ENCODE measurements at regions not wholly inside any gene's neighbourhood (a gene's known extent, or its start where the extent isn't known, plus 50 kb on each side); places are given as distances from the start of the nearest gene placed in this dataset.

- H3K36me3 ChIP-seq (ENCODE audit: control insufficient read depth in 1 of 2, insufficient read depth in 2 of 2, low read length in 2 of 2): no peaks in the 10 kb centered on the region
- no peak overlapping the region for H3K23ac ChIP-seq (ENCODE audit: low read length)
- DNase-seq: peak in 1 of 2 donors; percentile 78
- H3K4me1 ChIP-seq (ENCODE audit: control insufficient read depth in 1 of 2, insufficient read depth in 2 of 2, low read length in 2 of 2): peaks cover 0 to 16% of the 10 kb centered on the region in 2 experiments
- no peak overlapping the region for H2AFZ ChIP-seq (ENCODE audit: insufficient read depth, low read length, poor library complexity)
- no peak overlapping the region for H3K18ac ChIP-seq (ENCODE audit: low read length)
- no peak overlapping the region for H3K4ac ChIP-seq (ENCODE audit: low read depth, low read length)
- no peak overlapping the region for H3K9ac ChIP-seq (ENCODE audit: low read length)
- no peak overlapping the region for H3K4me2 ChIP-seq (ENCODE audit: low read length)
- H4K12ac ChIP-seq (ENCODE audit: low read depth, low read length): no peak overlapping the region
- H3K27ac ChIP-seq (ENCODE audit: low read depth, low read length): peak overlapping the region; percentile 35
- no peaks in the 10 kb centered on the region for H3K27me3 ChIP-seq (ENCODE audit: insufficient read depth, low read length)
- H3K79me1 ChIP-seq (ENCODE audit: low read length): peaks cover 6% of the 10 kb centered on the region
- H2AK5ac ChIP-seq (ENCODE audit: low read length): no peak overlapping the region
- H3K79me2 ChIP-seq (ENCODE audit: control insufficient read depth, insufficient read depth, low read length, poor library complexity): no peaks in the 10 kb centered on the region
- no CpG with 5 or more reads among the region's 3 CpGs for WGBS (ENCODE audit: extremely low coverage, insufficient coverage, insufficient read length)
- no peaks in the 10 kb centered on the region for H3K9me3 ChIP-seq (ENCODE audit: insufficient read depth, low read depth, low read length)
- no peak overlapping the region for H3K14ac ChIP-seq (ENCODE audit: low read length)
- H2BK120ac ChIP-seq (ENCODE audit: insufficient read depth, low read length, poor library complexity): peak overlapping the region; percentile 41
- H2BK5ac ChIP-seq (ENCODE audit: low read depth, low read length, poor library complexity): peak overlapping the region; percentile 12
- no peak overlapping the region for H3K4me3 ChIP-seq (ENCODE audit: low read depth, low read length)
- H4K8ac ChIP-seq (ENCODE audit: low read depth, low read length): no peak overlapping the region
- H4K91ac ChIP-seq (ENCODE audit: low read depth, low read length): peak overlapping the region; percentile 72
- H2BK12ac ChIP-seq (ENCODE audit: low read length): no peak overlapping the region
These were observed 383.4 kb downstream of the GATA3 start for GRCh38 chr10:8437896-8438295.

GRCh38 chr10:8438603-8439002 lies 384.1 kb downstream of the GATA3 start:
- Histone ChIP-seq H3K4me1 (ENCODE audit: control insufficient read depth in 1 of 2, insufficient read depth in 2 of 2, low read length in 2 of 2) (peaks cover 0 to 16% of the 10 kb centered on the region in 2 experiments), H2BK5ac (ENCODE audit: low read depth, low read length, poor library complexity) (peak overlapping the region; percentile 70), H2AFZ (ENCODE audit: insufficient read depth, low read length, poor library complexity) (no peak overlapping the region), H2AK5ac (ENCODE audit: low read length) (no peak overlapping the region), H4K91ac (ENCODE audit: low read depth, low read length) (peak overlapping the region; percentile 80), H3K9me3 (ENCODE audit: insufficient read depth, low read depth, low read length) (no peaks in the 10 kb centered on the region), H3K4ac (ENCODE audit: low read depth, low read length) (no peak overlapping the region), H3K9ac (ENCODE audit: low read length) (no peak overlapping the region), H3K18ac (ENCODE audit: low read length) (peak overlapping the region; percentile 16), H3K4me2 (ENCODE audit: low read length) (no peak overlapping the region), H3K36me3 (ENCODE audit: control insufficient read depth in 1 of 2, insufficient read depth in 2 of 2, low read length in 2 of 2) (no peaks in the 10 kb centered on the region), H3K79me1 (ENCODE audit: low read length) (peaks cover 6% of the 10 kb centered on the region), H3K4me3 (ENCODE audit: low read depth, low read length) (no peak overlapping the region), H4K12ac (ENCODE audit: low read depth, low read length) (no peak overlapping the region), H3K79me2 (ENCODE audit: control insufficient read depth, insufficient read depth, low read length, poor library complexity) (no peaks in the 10 kb centered on the region), H2BK120ac (ENCODE audit: insufficient read depth, low read length, poor library complexity) (peak overlapping the region; percentile 60), H2BK12ac (ENCODE audit: low read length) (peak overlapping the region; percentile 56), H3K14ac (ENCODE audit: low read length) (peak overlapping the region; percentile 40), H4K8ac (ENCODE audit: low read depth, low read length) (peak overlapping the region; percentile 28), H3K23ac (ENCODE audit: low read length) (no peak overlapping the region), H3K27me3 (ENCODE audit: insufficient read depth, low read length) (no peaks in the 10 kb centered on the region), H3K27ac (ENCODE audit: low read depth, low read length) (peak overlapping the region; percentile 44)
- WGBS (ENCODE audit: extremely low coverage, insufficient coverage, insufficient read length): no CpG with 5 or more reads among the region's 3 CpGs
- no peak for DNase-seq

- no peak overlapping the region for H3K18ac ChIP-seq (ENCODE audit: low read length)
- H4K12ac ChIP-seq (ENCODE audit: low read depth, low read length): no peak overlapping the region
- no peak overlapping the region for H2BK5ac ChIP-seq (ENCODE audit: low read depth, low read length, poor library complexity)
- H3K9ac ChIP-seq (ENCODE audit: low read length): no peak overlapping the region
- H2BK120ac ChIP-seq (ENCODE audit: insufficient read depth, low read length, poor library complexity): no peak overlapping the region
- H3K36me3 ChIP-seq (ENCODE audit: control insufficient read depth in 1 of 2, insufficient read depth in 2 of 2, low read length in 2 of 2): no peaks in the 10 kb centered on the region
- H3K4me3 ChIP-seq (ENCODE audit: low read depth, low read length): no peak overlapping the region
- no peak overlapping the region for H2AFZ ChIP-seq (ENCODE audit: insufficient read depth, low read length, poor library complexity)
- H3K4me2 ChIP-seq (ENCODE audit: low read length): no peak overlapping the region
- H3K9me3 ChIP-seq (ENCODE audit: insufficient read depth, low read depth, low read length): no peaks in the 10 kb centered on the region
- H3K14ac ChIP-seq (ENCODE audit: low read length): no peak overlapping the region
- no peak overlapping the region for H4K8ac ChIP-seq (ENCODE audit: low read depth, low read length)
- WGBS (ENCODE audit: extremely low coverage, insufficient coverage, insufficient read length): no CpG with 5 or more reads among the region's 1 CpG
- H3K23ac ChIP-seq (ENCODE audit: low read length): no peak overlapping the region
- H3K27me3 ChIP-seq (ENCODE audit: insufficient read depth, low read length): no peaks in the 10 kb centered on the region
- H4K91ac ChIP-seq (ENCODE audit: low read depth, low read length): peak overlapping the region; percentile 80
- peaks cover 0 to 16% of the 10 kb centered on the region in 2 experiments for H3K4me1 ChIP-seq (ENCODE audit: control insufficient read depth in 1 of 2, insufficient read depth in 2 of 2, low read length in 2 of 2)
- no peak overlapping the region for H2BK12ac ChIP-seq (ENCODE audit: low read length)
- no peak overlapping the region for H2AK5ac ChIP-seq (ENCODE audit: low read length)
- H3K79me2 ChIP-seq (ENCODE audit: control insufficient read depth, insufficient read depth, low read length, poor library complexity): no peaks in the 10 kb centered on the region
- peak overlapping the region; percentile 44 for H3K27ac ChIP-seq (ENCODE audit: low read depth, low read length)
- no peak overlapping the region for H3K4ac ChIP-seq (ENCODE audit: low read depth, low read length)
- H3K79me1 ChIP-seq (ENCODE audit: low read length): peaks cover 6% of the 10 kb centered on the region
- DNase-seq: peak; percentile 85 to 97
These were observed 384.6 kb downstream of the GATA3 start for GRCh38 chr10:8439040-8439439.

- no peak overlapping the region for H3K27ac ChIP-seq (ENCODE audit: low read depth, low read length)
- H3K14ac ChIP-seq (ENCODE audit: low read length): no peak overlapping the region
- no peak for DNase-seq
- H2AK5ac ChIP-seq (ENCODE audit: low read length): no peak overlapping the region
- no peaks in the 10 kb centered on the region for H3K79me2 ChIP-seq (ENCODE audit: control insufficient read depth, insufficient read depth, low read length, poor library complexity)
- H3K4me2 ChIP-seq (ENCODE audit: low read length): no peak overlapping the region
- H3K4me1 ChIP-seq (ENCODE audit: control insufficient read depth in 1 of 2, insufficient read depth in 2 of 2, low read length in 2 of 2): no peaks in the 10 kb centered on the region
- H3K4me3 ChIP-seq (ENCODE audit: low read depth, low read length): no peak overlapping the region
- H3K27me3 ChIP-seq (ENCODE audit: insufficient read depth, low read length): no peaks in the 10 kb centered on the region
- no peak overlapping the region for H4K91ac ChIP-seq (ENCODE audit: low read depth, low read length)
- no peak overlapping the region for H2BK120ac ChIP-seq (ENCODE audit: insufficient read depth, low read length, poor library complexity)
- H2BK12ac ChIP-seq (ENCODE audit: low read length): no peak overlapping the region
- H3K23ac ChIP-seq (ENCODE audit: low read length): no peak overlapping the region
- no peaks in the 10 kb centered on the region for H3K36me3 ChIP-seq (ENCODE audit: control insufficient read depth in 1 of 2, insufficient read depth in 2 of 2, low read length in 2 of 2)
- H3K79me1 ChIP-seq (ENCODE audit: low read length): no peaks in the 10 kb centered on the region
- H2AFZ ChIP-seq (ENCODE audit: insufficient read depth, low read length, poor library complexity): no peak overlapping the region
- no peak overlapping the region for H2BK5ac ChIP-seq (ENCODE audit: low read depth, low read length, poor library complexity)
- no peaks in the 10 kb centered on the region for H3K9me3 ChIP-seq (ENCODE audit: insufficient read depth, low read depth, low read length)
- H4K12ac ChIP-seq (ENCODE audit: low read depth, low read length): no peak overlapping the region
- H4K8ac ChIP-seq (ENCODE audit: low read depth, low read length): no peak overlapping the region
- no peak overlapping the region for H3K18ac ChIP-seq (ENCODE audit: low read length)
- no CpG with 5 or more reads among the region's 7 CpGs for WGBS (ENCODE audit: extremely low coverage, insufficient coverage, insufficient read length)
- no peak overlapping the region for H3K4ac ChIP-seq (ENCODE audit: low read depth, low read length)
- no peak overlapping the region for H3K9ac ChIP-seq (ENCODE audit: low read length)
These were observed 390.1 kb downstream of the GATA3 start for GRCh38 chr10:8444630-8445029.
